ENCODE measurements at regions not wholly inside any gene's neighbourhood (a gene's known extent, or its start where the extent isn't known, plus 50 kb on each side); places are given as distances from the start of the nearest gene placed in this dataset.
A peak's percentile ranks its signal among the peaks of the same experiment; 100 is the strongest.
"Not testable (repeated sequence)": the region's sequence is repeated elsewhere in the genome, so short reads cannot be mapped to it uniquely, and the experiment has no call there.

GRCh38 chr4:169902658-169903345, 123.4 kb downstream of the MFAP3L start:
- H3K9me3 ChIP-seq, result no peaks in the 10 kb centered on the region
- no peak for ATAC-seq
- TF ChIP-seq CTCF (IDR thresholded peaks at IDR 0.05), result no peak
- H3K4me1 ChIP-seq (ENCODE audit: low read depth), result no peaks in the 10 kb centered on the region
- H3K4me3 ChIP-seq, result no peak overlapping the region
- no peaks in the 10 kb centered on the region for H3K36me3 ChIP-seq (ENCODE audit: low read depth)
- no peak for DNase-seq
- intact Hi-C loops (cut with DNase I, micrococcal nuclease), result no loop called here

GRCh38 chr4:169900241-169900845, 125.9 kb downstream of the MFAP3L start:
- H3K36me3 ChIP-seq (ENCODE audit: low read depth), result no peaks in the 10 kb centered on the region
- ATAC-seq, result no peak
- H3K4me3 ChIP-seq, result no peak overlapping the region
- H3K4me1 ChIP-seq (ENCODE audit: low read depth), result no peaks in the 10 kb centered on the region
- no peaks in the 10 kb centered on the region for H3K9me3 ChIP-seq
- intact Hi-C loops (cut with DNase I, micrococcal nuclease), result no loop called here
- DNase-seq, result no peak
- TF ChIP-seq CTCF (IDR thresholded peaks at IDR 0.05), result no peak

GRCh38 chr4:169899295-169899694, 126.9 kb downstream of the MFAP3L start:
- H3K4me1 ChIP-seq (ENCODE audit: low read depth), result no peaks in the 10 kb centered on the region
- no peak overlapping the region for H3K4me3 ChIP-seq
- no peaks in the 10 kb centered on the region for H3K9me3 ChIP-seq
- intact Hi-C loops (cut with DNase I, micrococcal nuclease), result no loop called here
- ATAC-seq, result no peak
- no peak for TF ChIP-seq CTCF (IDR thresholded peaks at IDR 0.05)
- no peak for DNase-seq
- no peaks in the 10 kb centered on the region for H3K36me3 ChIP-seq (ENCODE audit: low read depth)

GRCh38 chr4:169898095-169898494, 128.1 kb downstream of the MFAP3L start:
- H3K4me3 ChIP-seq, result no peak overlapping the region
- no peak for TF ChIP-seq CTCF (IDR thresholded peaks at IDR 0.05)
- H3K36me3 ChIP-seq (ENCODE audit: low read depth), result no peaks in the 10 kb centered on the region
- ATAC-seq, result no peak
- H3K4me1 ChIP-seq (ENCODE audit: low read depth), result no peaks in the 10 kb centered on the region
- intact Hi-C loops (cut with DNase I, micrococcal nuclease), result no loop called here
- no peaks in the 10 kb centered on the region for H3K9me3 ChIP-seq
- no peak for DNase-seq

GRCh38 chr4:169894767-169895166, 131.4 kb downstream of the MFAP3L start:
- H3K4me1 ChIP-seq (ENCODE audit: low read depth); ATAC-seq; H3K9me3 ChIP-seq; H3K36me3 ChIP-seq (ENCODE audit: low read depth); H3K4me3 ChIP-seq; intact Hi-C loops (cut with DNase I, micrococcal nuclease); DNase-seq: not testable (repeated sequence)

- intact Hi-C loops (cut with DNase I, micrococcal nuclease), result no loop called here
- Histone ChIP-seq H3K4me1 (ENCODE audit: low read depth) (no peaks in the 10 kb centered on the region), H3K9me3 (no peaks in the 10 kb centered on the region), H3K36me3 (ENCODE audit: low read depth) (no peaks in the 10 kb centered on the region), H3K4me3 (no peak overlapping the region)
- no peak for DNase-seq
- ATAC-seq, result peak; percentile 75
- TF ChIP-seq CTCF (IDR thresholded peaks at IDR 0.05), result no peak
Measured at GRCh38 chr4:169885893-169886292, 128.1 kb upstream of the HPF1 start.

Data from mucosa of descending colon (tissue), 3 donors.